ENCODE measurements at regions not wholly inside any gene's neighbourhood (a gene's known extent, or its start where the extent isn't known, plus 50 kb on each side); places are given as distances from the start of the nearest gene placed in this dataset.

DNA sequence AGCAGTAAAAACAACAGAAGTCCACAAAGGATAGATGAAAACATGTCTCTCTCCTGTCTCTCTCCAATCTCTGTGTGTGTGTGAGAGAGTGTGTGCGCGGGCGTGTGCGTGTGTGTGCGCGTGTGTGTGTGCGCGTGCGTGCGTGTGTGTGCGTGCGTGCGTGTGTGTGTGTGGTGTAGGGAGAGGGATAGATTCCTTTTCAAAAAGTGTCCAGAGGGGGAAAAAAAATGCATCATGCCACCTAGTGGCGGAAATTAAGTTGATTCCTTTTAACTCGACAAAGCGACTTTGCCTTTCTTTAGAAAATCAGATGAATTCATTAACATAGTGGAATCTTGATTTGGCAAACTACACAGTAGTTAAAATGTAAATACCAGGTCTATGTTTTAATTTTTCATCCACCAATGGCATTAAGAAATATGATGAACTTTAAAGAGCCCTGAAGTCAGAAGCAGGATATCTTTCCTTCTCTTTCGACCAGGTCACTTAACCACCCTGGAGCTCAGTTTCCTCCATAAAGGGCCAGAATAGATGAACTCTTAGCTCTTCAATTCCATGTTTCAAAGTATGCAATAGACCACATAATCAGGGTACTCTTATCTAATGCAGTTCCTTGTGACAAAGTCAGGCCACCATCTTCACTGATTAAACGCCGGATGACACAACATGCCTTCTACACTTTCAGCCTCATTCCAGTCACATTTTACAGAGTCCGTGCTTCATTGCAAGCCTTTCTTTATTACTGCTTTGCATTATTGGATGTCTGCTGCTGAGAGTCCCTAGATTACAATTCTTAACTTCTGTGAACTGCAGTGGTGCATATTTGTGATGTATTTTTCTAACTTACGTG lies 162.8 kb downstream of the FBXO8 start:
- DNase-seq = peak; percentile 21 to 57

DNA sequence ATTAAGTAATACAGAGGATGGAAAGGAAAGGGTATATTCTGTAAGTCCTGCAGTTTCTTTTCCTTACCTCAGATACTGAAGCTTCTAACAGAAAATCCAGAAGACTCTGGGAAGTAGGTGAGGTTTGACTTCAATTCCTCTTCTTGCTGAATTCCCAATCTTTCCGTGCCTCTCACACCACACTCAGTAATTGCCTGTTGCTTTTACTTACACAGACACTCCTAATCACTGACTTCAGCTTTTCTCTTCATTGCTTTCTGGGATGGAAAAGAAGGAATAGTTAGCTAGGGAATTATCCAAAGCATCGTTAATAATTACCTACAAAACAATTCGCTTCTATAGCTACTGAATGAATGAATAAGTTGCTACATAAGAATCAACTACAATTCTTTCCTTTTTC lies 163.6 kb downstream of the FBXO8 start:
- no peak for DNase-seq

DNA sequence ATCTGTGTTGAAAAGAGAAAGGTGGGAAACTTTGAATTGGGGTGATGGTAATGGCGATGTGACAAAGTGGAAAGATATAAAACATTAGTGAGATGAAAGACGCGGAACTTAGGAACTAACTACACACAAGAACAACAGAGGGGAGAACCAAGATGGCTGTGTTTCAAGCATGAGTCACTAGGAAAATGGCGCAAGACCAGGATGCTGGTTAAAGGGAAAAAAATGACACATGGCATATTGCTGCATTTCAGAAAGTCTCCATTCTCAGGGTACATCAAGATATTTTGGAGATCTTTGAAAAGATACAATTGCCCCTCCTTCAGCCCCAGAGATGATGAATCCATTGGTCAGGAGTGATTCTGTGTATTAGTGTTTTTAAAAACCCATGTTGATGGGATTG lies 164.4 kb downstream of the FBXO8 start:
- peak; percentile 27 to 55 for DNase-seq

DNA sequence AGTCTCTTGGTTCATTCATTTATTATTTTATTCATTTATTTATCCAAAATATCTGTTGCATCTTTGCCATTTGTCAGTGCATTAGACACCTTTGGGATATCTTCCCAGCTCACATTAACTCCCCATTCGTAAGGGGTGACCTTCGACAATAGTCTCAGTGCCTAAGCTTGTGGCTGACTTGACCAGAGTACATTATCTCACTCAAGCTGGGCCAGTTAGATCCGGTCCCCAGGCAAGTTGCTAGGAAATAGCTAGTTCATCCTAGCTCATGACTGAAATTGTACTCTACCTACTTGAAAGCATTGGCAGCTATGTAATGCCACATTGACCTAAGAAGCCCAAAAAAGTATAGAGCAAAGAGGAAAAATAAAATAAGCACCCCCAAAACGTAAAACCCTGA lies 165.3 kb downstream of the FBXO8 start:
- DNase-seq = no peak

DNA sequence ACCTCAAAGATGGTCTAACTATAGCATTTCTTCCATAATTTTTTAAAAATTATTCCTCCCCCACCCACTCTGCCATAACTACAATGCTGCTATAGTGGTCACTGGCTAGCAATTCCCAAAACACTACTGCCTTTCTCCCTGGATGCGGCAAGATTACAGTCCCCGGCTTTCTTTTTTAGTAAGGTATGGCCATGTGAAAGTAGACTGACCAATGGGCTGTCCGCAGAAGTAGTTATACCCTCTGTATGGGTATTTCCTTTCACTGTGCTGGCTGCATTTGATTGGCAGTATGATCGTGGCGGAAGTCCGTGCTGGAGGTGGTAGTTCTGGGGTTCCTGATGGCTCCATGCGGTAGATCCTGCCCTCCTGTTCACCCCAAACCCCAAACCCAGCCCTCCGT lies 166.0 kb downstream of the FBXO8 start:
- no peak for DNase-seq

DNA sequence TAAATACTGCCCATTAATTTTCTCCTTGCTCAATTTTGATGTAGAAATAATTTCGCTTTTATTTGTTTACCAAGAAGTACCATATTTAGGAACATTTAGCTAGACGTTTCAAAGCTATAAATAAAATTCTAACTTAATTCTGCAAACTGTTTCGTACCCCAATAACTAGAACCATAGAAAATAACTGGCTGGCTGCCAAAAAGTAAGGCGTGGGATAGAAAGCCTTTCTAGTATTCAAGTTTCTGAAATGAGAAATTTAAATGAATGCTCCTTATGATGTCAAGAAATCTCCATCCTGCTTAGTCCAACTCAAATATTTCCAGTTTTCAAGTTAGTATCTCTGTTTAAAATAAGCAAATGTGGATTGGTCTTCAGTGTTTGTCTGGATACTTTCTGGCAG lies 167.4 kb downstream of the FBXO8 start:
- no peak for DNase-seq

DNA sequence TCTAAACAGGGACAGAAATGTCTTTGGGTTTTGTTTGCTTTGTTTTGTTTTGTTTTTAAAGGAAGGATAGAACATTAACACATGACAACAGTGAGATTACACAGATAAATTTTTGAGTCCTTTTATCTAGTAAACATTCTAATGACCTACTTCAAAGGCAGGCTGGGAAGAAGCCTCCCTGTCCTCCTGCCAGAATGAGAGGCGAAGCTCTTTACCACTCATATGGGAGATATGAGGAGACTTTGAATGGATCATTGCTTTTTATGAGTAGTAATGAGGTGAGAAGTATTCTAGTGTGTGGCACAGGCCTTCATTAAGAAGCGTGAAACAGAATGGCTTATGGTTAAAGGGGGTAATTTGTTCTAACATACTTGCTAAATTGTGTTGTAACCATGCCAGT lies 172.0 kb downstream of the FBXO8 start:
- DNase-seq = no peak

DNA sequence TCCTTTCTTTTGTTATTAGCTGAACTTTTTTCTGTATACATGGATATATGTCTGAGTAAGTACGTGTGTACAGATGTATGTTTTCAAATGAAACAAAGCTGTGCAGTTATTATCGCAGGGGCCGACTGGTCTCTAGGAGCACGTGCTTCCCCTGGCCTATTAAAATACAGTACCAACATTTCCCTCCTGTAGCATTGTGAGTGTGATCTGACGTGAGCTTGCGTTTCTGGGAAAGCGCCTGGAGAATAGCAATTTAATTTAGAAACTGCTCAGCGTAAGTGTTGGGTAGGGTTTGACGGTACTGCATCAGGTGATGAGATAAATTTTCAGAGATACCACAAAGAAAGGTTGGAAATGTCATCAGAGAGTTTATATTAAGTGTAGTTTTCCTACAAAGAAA lies 173.3 kb downstream of the FBXO8 start:
- DNase-seq = no peak

DNA sequence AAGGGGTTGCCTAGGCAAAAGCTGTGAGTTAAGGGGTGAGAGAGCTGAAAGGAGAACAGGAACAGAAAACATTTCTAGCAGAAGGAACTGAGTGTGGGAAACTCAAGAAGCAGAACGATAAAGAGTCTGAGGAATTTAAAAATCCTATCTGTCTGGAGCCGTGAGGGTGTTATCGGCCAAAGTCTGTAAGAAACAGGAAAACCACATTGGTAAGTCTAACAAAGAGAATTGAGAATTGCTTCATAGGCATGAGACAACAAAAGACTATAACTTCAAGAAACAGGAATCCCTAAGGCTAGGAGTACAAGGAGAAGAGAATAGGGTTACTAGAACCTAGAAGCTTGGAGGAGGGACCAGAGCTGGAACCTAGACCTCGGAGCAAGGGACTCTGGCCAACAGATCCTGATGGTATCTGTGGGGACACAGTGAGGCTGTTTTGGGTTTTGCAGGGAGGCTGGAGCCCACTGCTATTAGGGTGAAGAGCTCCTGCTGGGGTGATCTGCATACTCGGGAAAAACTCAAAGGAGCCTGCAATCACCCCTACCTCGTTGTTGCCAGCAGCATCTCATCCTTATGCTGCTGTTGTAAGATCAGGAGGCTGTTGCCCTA lies 175.6 kb downstream of the FBXO8 start:
- DNase-seq = no peak

DNA sequence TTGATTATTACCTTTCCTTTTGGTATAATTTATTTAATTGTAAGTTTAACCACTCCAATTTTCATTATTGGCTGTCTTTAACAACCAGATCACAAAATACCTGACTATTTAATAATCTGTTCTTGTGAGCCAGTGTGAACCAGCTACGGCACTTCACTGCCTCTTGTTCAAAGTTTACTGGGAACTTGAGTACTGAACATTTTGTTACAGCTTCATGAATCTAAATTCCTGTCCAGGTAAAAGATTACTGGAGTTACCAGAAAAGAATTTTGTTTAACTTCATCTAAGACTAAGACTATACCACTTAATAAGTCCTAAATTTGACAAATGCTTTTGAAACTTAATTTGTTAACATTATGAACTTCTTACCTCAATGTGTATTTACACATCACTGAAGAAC lies 178.3 kb downstream of the FBXO8 start:
- DNase-seq = no peak

DNA sequence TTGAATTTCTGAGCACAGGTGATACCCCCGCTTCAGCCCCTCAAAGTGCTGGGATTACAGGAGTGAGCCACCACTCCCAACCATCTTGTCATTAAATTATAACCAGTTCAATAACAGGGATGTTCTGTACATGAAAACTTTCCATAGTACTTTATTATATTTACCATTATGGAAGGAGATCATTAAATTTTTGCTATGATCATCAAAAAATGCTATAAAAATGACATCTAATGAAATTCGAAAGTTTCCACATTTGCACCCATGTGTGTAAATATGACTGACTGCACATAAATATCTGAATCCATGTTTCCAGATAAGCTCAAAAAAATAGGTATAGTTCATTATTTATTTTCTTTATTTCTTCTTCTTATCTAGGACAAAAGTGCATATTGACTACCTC lies 182.6 kb downstream of the FBXO8 start:
- no peak for DNase-seq

DNA sequence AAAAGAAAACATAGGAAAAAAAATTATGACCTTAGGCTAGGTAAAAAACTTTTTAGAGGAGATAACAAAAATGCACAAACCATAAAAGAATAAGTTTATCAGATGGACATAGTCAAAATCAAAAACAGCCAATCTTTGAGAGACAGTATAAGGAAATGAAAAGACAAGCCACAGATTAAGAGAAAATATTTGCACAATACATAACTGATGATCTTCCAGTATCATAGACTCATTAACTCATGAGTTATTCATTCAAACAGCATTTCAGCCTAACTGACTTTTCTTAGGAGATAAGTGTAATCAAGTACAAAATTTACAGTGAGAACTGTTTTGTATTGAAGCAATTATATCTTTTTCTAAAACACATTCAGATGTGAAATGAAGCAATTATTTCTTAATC lies 183.8 kb downstream of the FBXO8 start:
- DNase-seq = no peak

DNA sequence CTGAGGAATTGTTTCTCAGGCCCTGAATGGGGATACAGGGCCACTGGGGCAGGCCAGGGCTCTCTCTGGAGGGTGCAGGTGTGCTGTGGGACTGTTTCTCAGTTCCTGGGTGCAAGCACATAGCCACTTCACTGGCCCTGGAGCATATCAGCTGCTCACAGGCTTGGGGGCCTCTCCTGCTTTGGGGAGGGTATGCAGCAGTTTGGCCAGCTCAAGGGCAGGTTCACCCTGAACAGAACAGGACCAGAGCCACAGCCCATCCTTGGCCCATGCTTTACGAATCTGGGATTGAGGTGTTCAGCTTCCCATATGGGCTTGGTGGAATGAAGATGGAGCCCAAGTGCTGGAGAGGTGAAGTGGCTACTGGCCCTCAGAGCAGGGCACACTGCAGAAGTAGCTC lies 186.5 kb downstream of the FBXO8 start:
- no peak for DNase-seq

DNA sequence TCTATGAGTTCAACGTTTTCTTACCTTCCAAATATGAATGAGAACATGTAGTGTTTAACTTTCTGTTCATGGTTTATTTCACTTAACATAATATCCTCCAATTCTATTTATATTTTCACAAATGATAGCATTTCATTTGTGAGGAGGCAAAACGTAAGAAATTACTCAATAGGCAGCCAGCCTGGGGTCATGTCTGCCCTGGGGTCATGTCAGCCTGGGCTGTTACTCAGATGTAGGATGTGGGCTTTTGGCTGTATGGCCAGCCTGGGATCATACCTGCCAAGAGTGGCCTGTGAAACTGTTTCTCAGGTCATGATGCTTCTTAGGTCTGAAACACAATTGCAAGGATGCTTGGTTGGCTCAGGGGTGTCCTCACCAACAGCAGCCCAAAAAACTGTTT lies 187.0 kb downstream of the FBXO8 start:
- no peak for DNase-seq

DNA sequence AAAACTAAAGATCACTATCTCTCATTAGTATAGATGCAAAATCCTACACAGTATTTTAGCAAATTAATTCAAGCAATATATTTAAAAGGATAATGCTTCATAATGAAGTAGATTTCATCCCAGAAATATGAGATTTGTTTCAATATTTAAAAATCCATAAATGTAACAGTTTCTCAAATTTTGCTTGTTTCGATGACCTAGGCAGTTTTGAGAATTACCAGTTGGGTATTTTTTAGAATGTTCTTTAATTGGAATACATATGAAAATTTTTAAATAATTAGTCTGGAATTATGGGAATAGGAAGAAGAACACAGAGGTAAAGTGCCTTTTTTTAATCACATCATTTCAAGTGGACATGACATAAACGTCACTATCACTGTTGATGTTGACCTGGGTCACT lies 192.3 kb downstream of the FBXO8 start:
- DNase-seq = no peak

DNA sequence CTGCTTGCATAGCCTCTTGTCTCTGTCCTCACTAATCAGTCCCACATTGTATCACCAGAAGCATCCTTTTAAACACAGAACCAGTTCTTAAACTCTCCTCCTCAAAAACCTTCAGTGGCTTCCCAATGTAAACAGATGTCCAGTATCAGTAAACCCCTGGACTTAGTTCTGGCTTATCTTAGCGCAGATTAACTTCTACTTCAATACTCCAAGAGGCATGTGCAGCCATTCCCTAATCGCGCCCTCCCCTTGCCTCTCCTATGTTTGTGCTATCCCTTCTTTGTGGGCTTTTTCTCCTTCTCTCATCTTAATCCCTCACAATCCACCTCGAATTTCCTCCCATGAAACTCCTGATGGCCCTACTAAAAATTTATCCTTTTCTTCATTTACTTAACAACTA lies 193.8 kb downstream of the FBXO8 start:
- no peak for DNase-seq

DNA sequence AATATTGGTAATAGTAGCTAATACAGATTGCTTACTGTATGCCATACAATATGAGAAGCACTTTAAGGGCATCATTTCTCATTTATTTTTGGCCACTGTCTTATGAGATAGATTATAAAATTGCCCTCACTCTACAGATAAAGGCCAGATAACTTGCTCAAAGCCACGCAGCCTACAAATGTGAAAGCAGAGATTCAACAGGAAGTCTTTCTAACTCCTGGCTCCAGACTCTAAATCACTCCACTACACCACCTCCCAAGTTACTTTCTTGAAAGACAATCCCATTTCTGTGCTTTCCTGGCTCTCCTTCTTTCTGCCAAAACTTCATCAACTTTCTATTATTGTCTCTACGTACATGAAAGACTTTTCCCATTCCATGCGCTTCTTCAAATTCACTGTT lies 194.7 kb downstream of the FBXO8 start:
- DNase-seq = no peak

DNA sequence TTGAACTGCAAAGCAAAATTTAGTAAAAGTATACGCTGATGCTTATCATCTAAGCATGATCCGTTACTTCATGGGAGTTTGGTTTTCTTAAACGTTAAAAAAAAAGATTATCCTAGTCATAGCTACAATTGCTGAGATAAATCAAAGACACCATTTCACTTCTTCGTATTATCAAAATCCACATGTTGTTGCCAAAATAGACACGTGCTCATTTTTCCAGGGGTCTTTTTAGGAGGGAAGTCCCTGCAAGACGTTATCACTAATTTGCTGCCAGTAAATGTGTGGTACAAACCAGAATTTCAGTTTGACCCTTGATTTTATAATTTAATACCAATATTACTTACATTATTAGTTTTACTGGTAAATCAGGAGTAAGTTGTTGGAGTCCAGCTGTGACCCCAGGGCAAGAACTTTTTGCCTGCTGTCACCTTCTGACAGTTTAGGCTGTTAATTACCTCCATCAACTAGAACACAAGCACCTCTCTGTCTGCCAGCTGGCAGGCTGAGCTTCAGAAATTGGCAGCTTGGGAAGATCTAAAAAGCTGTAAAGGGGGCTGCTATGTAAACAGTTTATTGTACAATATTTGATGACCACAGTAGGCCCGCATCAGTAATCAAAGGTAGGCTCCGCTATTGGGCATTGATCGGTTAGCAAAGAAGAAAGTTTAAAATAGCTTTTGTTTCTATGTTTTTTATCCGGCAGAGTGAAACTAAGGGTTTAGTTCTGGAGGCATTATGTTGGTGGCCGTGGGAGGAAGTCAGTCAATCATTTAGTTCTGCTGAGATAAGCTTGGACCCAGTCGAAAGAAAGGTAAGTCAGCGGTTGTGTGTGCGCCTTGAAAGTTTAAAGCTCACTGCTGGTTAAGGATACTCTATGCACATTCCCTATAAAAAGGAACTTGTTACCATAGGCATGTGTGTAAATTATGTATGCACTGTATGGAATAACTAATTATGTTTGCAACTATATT lies 196.4 kb downstream of the FBXO8 start:
- no peak for DNase-seq

DNA sequence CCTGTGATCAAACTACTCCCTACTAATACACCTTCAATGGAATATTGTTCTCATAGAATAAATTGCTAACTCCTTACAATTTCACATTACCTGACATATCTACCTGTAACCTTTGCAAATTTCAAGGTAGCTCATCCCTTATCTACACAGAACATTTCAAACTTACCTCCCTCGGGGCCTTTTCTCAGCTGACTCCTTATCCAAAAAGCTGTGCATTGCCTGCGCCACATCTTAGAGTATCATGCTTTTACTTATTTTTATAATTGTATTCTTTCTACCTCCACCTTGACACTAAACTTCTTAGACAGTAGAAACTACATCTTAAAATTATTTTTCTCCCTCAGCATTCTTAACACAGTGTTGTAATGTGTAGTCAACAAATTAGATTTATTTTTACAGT lies 198.5 kb downstream of the FBXO8 start:
- no peak for DNase-seq

DNA sequence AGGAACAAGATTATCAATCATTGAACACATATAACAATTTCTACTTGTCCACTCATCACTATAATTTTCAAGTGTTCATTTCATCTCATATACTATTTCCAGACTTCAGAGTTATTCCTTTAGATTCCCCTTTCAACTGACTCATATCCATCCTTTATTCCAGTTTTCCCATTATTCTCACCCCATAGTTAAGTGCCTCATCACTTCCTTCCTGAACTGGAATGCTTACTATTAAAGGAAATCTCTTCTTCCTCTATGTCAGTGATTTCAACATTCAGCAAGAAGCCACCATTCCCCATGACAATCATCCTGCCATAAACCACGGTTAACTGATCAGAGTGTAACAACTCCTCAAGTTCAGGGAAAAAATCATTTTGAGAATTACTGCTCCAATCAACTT lies 198.9 kb downstream of the FBXO8 start:
- DNase-seq = no peak

DNA sequence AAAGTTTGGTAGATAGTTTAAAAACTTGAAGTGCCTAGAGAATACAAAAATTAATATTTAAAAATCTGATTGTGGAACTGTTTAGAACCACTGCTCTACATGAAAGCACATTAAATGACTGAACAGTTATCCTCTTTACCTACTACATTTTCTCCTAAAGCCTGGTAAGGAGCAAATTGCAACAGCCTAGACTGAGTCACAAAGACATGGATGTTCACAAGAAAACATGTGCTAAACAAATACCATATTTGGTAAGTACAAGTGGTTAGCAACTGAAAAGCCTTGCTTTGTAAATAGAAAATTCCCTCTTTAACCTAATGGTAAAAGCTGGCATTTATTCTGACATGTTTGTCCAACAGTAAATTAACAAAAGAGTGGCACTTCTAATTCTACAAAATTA lies 203.1 kb downstream of the FBXO8 start:
- no peak for DNase-seq

DNA sequence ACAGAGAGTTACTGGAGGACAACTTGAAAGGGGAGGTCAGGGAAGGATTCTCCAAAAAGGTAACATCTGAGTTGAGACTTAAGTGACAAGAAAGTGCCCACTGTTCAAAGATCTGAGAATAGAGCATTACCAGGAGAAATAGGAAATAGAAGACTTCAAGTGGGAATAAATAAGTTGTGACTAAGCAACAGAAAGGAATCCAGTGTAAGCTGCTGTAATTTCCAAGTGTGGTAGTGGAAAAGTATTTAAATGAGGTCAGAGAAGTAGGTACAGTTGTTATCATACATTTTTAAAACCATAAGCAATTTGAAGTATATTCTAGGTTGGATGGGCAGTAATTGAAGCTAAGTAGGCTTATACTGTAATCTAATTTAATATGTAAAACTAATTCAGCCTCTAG lies 211.9 kb downstream of the FBXO8 start:
- DNase-seq = no peak

DNA sequence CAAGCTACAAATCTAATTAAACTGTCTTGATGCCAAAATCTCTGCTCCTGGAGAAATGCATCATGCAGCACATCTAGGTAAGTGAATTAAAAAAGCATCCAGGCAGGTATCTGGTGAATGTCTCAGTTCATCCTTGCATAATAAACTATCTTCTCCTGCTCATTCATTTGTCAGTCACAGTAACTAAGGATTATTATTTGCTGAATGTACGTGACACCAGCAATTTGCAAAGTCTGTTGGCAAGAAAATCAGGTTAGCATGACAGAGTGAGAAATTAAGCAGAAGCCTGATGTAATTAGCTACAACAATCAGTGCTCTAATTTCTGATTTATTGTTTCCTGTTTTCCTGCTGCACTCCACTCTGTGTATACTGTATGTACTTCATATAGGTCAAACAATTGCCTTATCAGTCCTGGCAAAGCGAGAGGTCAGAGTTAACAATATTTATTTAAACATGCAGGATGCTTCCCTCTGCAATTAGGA lies 213.6 kb downstream of the FBXO8 start:
- DNase-seq = no peak

Measured in inflammatory macrophage treated with lipopolysaccharide for 1 hour (primary cell).